ENCODE measurements at regions not wholly inside any gene's neighbourhood (a gene's known extent, or its start where the extent isn't known, plus 50 kb on each side); places are given as distances from the start of the nearest gene placed in this dataset.

GRCh38 chr11:29300420-29300819 lies 716.4 kb downstream of the KCNA4 start:
- ChIA-PET CTCF (no interaction called here), POLR2A (no interaction called here)

GRCh38 chr11:29296680-29297079 lies 720.1 kb downstream of the KCNA4 start:
- no peaks in the 10 kb centered on the region for H3K27me3 Mint-ChIP-seq

More at GRCh38 chr11:29300420-29300819, 716.4 kb downstream of the KCNA4 start:
- ATAC-seq (ENCODE audit: low read depth) (no peak), DNase-seq (no peak)
- no peak overlapping the region for H3K27ac Mint-ChIP-seq
- H3K9me3 Mint-ChIP-seq = peaks cover 7% of the 10 kb centered on the region
- H3K4me1 Mint-ChIP-seq = no peaks in the 10 kb centered on the region
- no peak for TF ChIP-seq CTCF (IDR thresholded peaks at IDR 0.05)
- H3K27me3 Mint-ChIP-seq = no peaks in the 10 kb centered on the region
- H3K4me3 Mint-ChIP-seq = no peak overlapping the region
- intact Hi-C loops (cut with micrococcal nuclease) = no loop called here
- no peaks in the 10 kb centered on the region for H3K36me3 Mint-ChIP-seq (ENCODE audit: low read depth)

GRCh38 chr11:29293825-29294224 lies 723.0 kb downstream of the KCNA4 start:
- no peak overlapping the region for H3K4me3 Mint-ChIP-seq
- no peaks in the 10 kb centered on the region for H3K36me3 Mint-ChIP-seq (ENCODE audit: low read depth)
- no peak for TF ChIP-seq CTCF (IDR thresholded peaks at IDR 0.05)
- no peaks in the 10 kb centered on the region for H3K4me1 Mint-ChIP-seq
- ChIA-PET CTCF (no interaction called here), POLR2A (no interaction called here)
- intact Hi-C loops (cut with micrococcal nuclease) = no loop called here
- DNase-seq = no peak
- no peak overlapping the region for H3K27ac Mint-ChIP-seq
- H3K9me3 Mint-ChIP-seq = peaks cover 7% of the 10 kb centered on the region
- ATAC-seq (ENCODE audit: low read depth) = no peak
- no peaks in the 10 kb centered on the region for H3K27me3 Mint-ChIP-seq

More at GRCh38 chr11:29296680-29297079, 720.1 kb downstream of the KCNA4 start:
- no peaks in the 10 kb centered on the region for H3K36me3 Mint-ChIP-seq (ENCODE audit: low read depth)
- intact Hi-C loops (cut with micrococcal nuclease) = no loop called here
- no peak overlapping the region for H3K27ac Mint-ChIP-seq
- ATAC-seq (ENCODE audit: low read depth) (no peak), DNase-seq (no peak)
- no peak overlapping the region for H3K4me3 Mint-ChIP-seq
- ChIA-PET CTCF (no interaction called here), POLR2A (no interaction called here)
- no peak for TF ChIP-seq CTCF (IDR thresholded peaks at IDR 0.05)
- no peaks in the 10 kb centered on the region for H3K4me1 Mint-ChIP-seq
- peaks cover 5% of the 10 kb centered on the region for H3K9me3 Mint-ChIP-seq

- CTCF ChIA-PET = no interaction called here
- Mint-ChIP-seq H3K27ac (no peak overlapping the region), H3K4me3 (no peak overlapping the region), H3K36me3 (ENCODE audit: low read depth) (no peaks in the 10 kb centered on the region), H3K9me3 (peaks cover 4% of the 10 kb centered on the region), H3K4me1 (no peaks in the 10 kb centered on the region), H3K27me3 (no peaks in the 10 kb centered on the region)
- TF ChIP-seq CTCF (IDR thresholded peaks at IDR 0.05) = no peak
- intact Hi-C loops (cut with micrococcal nuclease) = no loop called here
- ATAC-seq (ENCODE audit: low read depth) (no peak), DNase-seq (no peak)
- POLR2A ChIA-PET = no interaction called here
Measured at GRCh38 chr11:29282088-29282487, 734.7 kb downstream of the KCNA4 start.

GRCh38 chr11:29281271-29281777 lies 735.5 kb downstream of the KCNA4 start:
- ChIA-PET CTCF (no interaction called here), POLR2A (no interaction called here)
- Mint-ChIP-seq H3K27me3 (no peaks in the 10 kb centered on the region), H3K4me1 (no peaks in the 10 kb centered on the region), H3K9me3 (peaks cover 4% of the 10 kb centered on the region), H3K27ac (no peak overlapping the region), H3K36me3 (ENCODE audit: low read depth) (no peaks in the 10 kb centered on the region), H3K4me3 (no peak overlapping the region)
- intact Hi-C loops (cut with micrococcal nuclease) = no loop called here
- ATAC-seq (ENCODE audit: low read depth) (no peak), DNase-seq (no peak)
- no peak for TF ChIP-seq CTCF (IDR thresholded peaks at IDR 0.05)
